Panc1 (cell line): ENCODE measurements at regions not wholly inside any gene's neighbourhood (a gene's known extent, or its start where the extent isn't known, plus 50 kb on each side); places are given as distances from the start of the nearest gene placed in this dataset.
A peak's percentile ranks its signal among the peaks of the same experiment; 100 is the strongest.

Experiments
- ATAC-seq: fragments of 200-7000 bp; cut with Tn5 transposase; 2 replicates; pipeline ENCODE4 v1.9.1; 2020; ENCODE audit warnings: mild to moderate bottlenecking, moderate library complexity
- BruUV-seq: library from RNA; stranded (reverse); fragments of 400-500 nt; replicated peaks from 2 replicates; lab custom pipeline; 2021; lab: Mats Ljungman, UMichigan
- CTCF ChIA-PET: fragments of 300-600 bp; sonication (Branson Sonifier 250); formaldehyde crosslinking; loops from one replicate; lab custom pipeline; 2022; ENCODE audit warnings: antibody characterized with exemption; lab: Charles Lee
- POLR2A ChIA-PET: fragments of 300-600 bp; sonication (Branson Sonifier 250); formaldehyde crosslinking; loops from one replicate; lab custom pipeline; 2022; ENCODE audit warnings: antibody characterized with exemption; lab: Charles Lee
- DNase-seq: peaks from one replicate; pipeline ENCODE4 v3.0.0-alpha.2; 2010; ENCODE audit warnings: low read depth, low spot score
- H3K27ac ChIP-seq: 2 replicates; pipeline ENCODE4 v1.5.1; 2011; ENCODE audit warnings: mild to moderate bottlenecking, low read length, inconsistent platforms
- H3K27me3 ChIP-seq: fragments of 200-500 bp; sonication (Bioruptor generic); 2 replicates; pipeline ENCODE4 v1.6.0; 2014; ENCODE audit warnings: low read length, inconsistent platforms; ENCODE audit not compliant: control insufficient read depth, insufficient read depth
- H3K36me3 ChIP-seq: fragments of 200-500 bp; sonication (Bioruptor generic); 2 replicates; pipeline ENCODE4 v1.5.1; 2014; ENCODE audit warnings: inconsistent platforms, mild to moderate bottlenecking, low read length, moderate library complexity; ENCODE audit not compliant: control insufficient read depth, insufficient read depth
- H3K4me1 ChIP-seq: 2 replicates; pipeline ENCODE4 v1.5.1; 2011; ENCODE audit warnings: inconsistent platforms, mild to moderate bottlenecking, low read length, moderate library complexity; ENCODE audit not compliant: control insufficient read depth, insufficient read depth
- H3K4me3 ChIP-seq, 2 experiments: 2 replicates each; pipeline ENCODE4 v1.5.1; 2011 to 2012; ENCODE audit warnings: low read depth in 2 of 2, low read length in 2 of 2, mild to moderate bottlenecking in 2 of 2, inconsistent platforms in 1 of 2, moderate library complexity in 1 of 2
- H3K9me3 ChIP-seq: fragments of 200-500 bp; sonication (Bioruptor generic); 2 replicates; pipeline ENCODE4 v1.5.1; 2014; ENCODE audit warnings: low read depth, mild to moderate bottlenecking, inconsistent platforms, low read length, moderate library complexity; ENCODE audit not compliant: control insufficient read depth, insufficient read depth
- POLR2AphosphoS5 ChIP-seq: IDR thresholded peaks from 2 replicates; pipeline ENCODE4 v1.6.1; 2012; ENCODE audit warnings: mild to moderate bottlenecking, low read depth, low read length, moderate library complexity
- SIN3A ChIP-seq: IDR thresholded peaks from 2 replicates; pipeline ENCODE4 v1.6.1; 2012; ENCODE audit warnings: low read depth, mild to moderate bottlenecking, low read length, moderate library complexity, borderline replicate concordance; ENCODE audit not compliant: insufficient read depth
- TCF7L2 ChIP-seq: IDR thresholded peaks from 2 replicates; pipeline ENCODE4 v1.6.1; 2011; ENCODE audit warnings: mild to moderate bottlenecking, low read depth, low read length, inconsistent platforms
- in situ Hi-C: cut with HindIII; loops from 2 replicates; pipeline ENCODE4 v1.10.0; 2016; ENCODE audit warnings: low sequenced_read_pairs, low pct_unique_long_range_greater_than_20kb
- intact Hi-C: fragments of 100-400 bp; cut with micrococcal nuclease; formaldehyde crosslinking; loops from one replicate; pipeline ENCODE4 v1.10.0; 2022; ENCODE audit not compliant: unreplicated experiment
- TF ChIP-seq, protein P1 (sequence below): fragments of 450-650 bp; IDR thresholded peaks from 2 replicates; pipeline ENCODE4 v1.5.1; 2017; ENCODE audit warnings: mild to moderate bottlenecking
- TF ChIP-seq, protein P2 (sequence below), 2 experiments: IDR thresholded peaks; 2 replicates each; pipeline ENCODE4 v1.6.1; 2011 to 2012; ENCODE audit warnings: low read depth in 2 of 2, control low read depth in 1 of 2, low read length in 1 of 2, mild to moderate bottlenecking in 1 of 2, moderate library complexity in 1 of 2; ENCODE audit not compliant: insufficient read depth in 1 of 2

DNA sequence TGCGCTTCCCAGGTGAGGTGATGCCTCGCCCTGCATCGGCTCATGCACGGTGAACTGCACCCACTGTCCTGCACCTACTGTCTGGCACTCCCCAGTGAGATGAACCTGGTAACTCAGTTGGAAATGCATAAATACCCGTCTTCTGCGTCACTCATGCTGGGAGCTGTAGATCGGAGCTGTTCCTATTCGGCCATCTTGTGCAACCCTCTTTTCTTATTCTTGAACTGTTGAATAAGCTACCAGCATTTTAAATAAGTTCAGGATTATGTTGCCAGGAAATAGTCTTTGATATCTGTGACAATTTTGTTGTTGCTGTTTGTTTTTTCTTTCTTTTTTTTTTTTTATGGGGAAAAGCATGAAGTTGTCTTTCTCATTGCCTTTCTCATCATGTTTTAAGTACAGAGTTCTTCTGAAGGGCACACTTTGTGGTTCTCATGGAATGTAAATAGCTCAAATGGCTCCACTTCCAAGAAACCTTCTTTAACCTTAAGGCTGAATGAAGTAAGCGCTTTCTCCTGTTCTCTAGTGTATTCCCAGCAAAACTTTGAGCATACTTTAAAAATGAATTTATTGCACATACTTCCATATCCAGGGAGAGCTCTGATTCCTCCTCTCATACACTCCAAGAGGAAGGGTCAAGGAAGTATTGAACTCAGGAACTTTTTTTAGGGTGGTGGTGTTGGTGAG is 468.0 kb upstream of the TBL1XR1 start:
- ChIA-PET CTCF (no interaction called here), POLR2A (interaction anchor here (0.7 kb wide), 1 partner anchor 308 kb away, joined by 3 read pairs; no protein-coding TSS in a partner anchor)
- Histone ChIP-seq H3K4me3 (no peak overlapping the region), H3K36me3 (no peaks in the 10 kb centered on the region), H3K4me1 (no peaks in the 10 kb centered on the region), H3K9me3 (no peaks in the 10 kb centered on the region), H3K27me3 (no peaks in the 10 kb centered on the region), H3K27ac (no peak overlapping the region)
- DNase-seq (no peak), ATAC-seq (no peak)
- TF ChIP-seq TCF7L2 (no peak), SIN3A (no peak), POLR2AphosphoS5 (no peak)
- TF ChIP-seq, protein P1, sequence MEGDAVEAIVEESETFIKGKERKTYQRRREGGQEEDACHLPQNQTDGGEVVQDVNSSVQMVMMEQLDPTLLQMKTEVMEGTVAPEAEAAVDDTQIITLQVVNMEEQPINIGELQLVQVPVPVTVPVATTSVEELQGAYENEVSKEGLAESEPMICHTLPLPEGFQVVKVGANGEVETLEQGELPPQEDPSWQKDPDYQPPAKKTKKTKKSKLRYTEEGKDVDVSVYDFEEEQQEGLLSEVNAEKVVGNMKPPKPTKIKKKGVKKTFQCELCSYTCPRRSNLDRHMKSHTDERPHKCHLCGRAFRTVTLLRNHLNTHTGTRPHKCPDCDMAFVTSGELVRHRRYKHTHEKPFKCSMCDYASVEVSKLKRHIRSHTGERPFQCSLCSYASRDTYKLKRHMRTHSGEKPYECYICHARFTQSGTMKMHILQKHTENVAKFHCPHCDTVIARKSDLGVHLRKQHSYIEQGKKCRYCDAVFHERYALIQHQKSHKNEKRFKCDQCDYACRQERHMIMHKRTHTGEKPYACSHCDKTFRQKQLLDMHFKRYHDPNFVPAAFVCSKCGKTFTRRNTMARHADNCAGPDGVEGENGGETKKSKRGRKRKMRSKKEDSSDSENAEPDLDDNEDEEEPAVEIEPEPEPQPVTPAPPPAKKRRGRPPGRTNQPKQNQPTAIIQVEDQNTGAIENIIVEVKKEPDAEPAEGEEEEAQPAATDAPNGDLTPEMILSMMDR = no peak
- TF ChIP-seq, protein P2, sequence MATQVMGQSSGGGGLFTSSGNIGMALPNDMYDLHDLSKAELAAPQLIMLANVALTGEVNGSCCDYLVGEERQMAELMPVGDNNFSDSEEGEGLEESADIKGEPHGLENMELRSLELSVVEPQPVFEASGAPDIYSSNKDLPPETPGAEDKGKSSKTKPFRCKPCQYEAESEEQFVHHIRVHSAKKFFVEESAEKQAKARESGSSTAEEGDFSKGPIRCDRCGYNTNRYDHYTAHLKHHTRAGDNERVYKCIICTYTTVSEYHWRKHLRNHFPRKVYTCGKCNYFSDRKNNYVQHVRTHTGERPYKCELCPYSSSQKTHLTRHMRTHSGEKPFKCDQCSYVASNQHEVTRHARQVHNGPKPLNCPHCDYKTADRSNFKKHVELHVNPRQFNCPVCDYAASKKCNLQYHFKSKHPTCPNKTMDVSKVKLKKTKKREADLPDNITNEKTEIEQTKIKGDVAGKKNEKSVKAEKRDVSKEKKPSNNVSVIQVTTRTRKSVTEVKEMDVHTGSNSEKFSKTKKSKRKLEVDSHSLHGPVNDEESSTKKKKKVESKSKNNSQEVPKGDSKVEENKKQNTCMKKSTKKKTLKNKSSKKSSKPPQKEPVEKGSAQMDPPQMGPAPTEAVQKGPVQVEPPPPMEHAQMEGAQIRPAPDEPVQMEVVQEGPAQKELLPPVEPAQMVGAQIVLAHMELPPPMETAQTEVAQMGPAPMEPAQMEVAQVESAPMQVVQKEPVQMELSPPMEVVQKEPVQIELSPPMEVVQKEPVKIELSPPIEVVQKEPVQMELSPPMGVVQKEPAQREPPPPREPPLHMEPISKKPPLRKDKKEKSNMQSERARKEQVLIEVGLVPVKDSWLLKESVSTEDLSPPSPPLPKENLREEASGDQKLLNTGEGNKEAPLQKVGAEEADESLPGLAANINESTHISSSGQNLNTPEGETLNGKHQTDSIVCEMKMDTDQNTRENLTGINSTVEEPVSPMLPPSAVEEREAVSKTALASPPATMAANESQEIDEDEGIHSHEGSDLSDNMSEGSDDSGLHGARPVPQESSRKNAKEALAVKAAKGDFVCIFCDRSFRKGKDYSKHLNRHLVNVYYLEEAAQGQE (IDR thresholded peaks at IDR 0.05; ENCODE audit: insufficient read depth in 1 of 2, low read depth in 2 of 2, low read length in 1 of 2) = no peak
- in situ Hi-C loops (no loop called here), intact Hi-C loops (no loop called here)
- BruUV-seq = no TSS peak

DNA sequence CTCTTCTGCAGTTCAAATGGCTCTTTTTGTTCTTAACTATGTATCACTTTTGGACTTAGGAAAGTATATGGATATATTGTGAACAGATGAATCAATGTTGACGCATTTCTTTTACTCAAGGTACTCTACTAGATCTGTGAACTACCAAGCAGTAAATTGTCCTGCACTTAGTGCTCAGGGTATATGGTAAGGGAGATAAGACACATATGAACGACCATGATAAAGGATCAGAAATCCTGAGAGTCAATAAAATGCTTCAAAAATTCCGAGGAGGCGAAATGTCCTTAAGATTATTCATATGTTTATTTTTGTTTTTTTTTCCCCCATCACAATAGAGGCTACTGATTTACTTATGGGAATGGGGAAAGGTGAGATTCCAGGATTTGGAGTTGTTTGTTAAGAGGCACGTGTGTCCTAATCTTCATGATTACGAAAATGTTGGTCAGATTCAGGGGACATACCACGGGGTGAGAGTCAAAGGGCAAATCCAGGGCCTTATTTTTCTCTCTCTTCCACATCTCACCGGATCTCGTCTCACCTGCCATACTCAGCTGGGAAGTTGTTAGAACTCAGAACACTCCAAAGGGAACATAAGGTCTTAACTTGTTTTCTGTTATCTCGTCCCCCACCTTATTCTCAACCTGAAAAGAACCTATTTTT is 475.1 kb upstream of the TBL1XR1 start:
- H3K9me3 ChIP-seq = no peaks in the 10 kb centered on the region
- H3K4me1 ChIP-seq = no peaks in the 10 kb centered on the region
- H3K27me3 ChIP-seq = no peaks in the 10 kb centered on the region
- no peak overlapping the region for H3K4me3 ChIP-seq
- in situ Hi-C loops (no loop called here), intact Hi-C loops (no loop called here)
- peak overlapping the region; percentile 23; the same call in 1 of the 2 replicates for H3K27ac ChIP-seq
- TF ChIP-seq, protein P2 (IDR thresholded peaks at IDR 0.05; ENCODE audit: insufficient read depth in 1 of 2, low read depth in 2 of 2, low read length in 1 of 2) = no peak
- TF ChIP-seq POLR2AphosphoS5 (no peak), SIN3A (no peak), TCF7L2 (no peak)
- TF ChIP-seq, protein P1 = no peak
- BruUV-seq = no TSS peak
- ATAC-seq = no peak
- DNase-seq = no peak
- CTCF ChIA-PET = no interaction called here
- POLR2A ChIA-PET = no interaction called here
- no peaks in the 10 kb centered on the region for H3K36me3 ChIP-seq
